ENCODE measurements at regions not wholly inside any gene's neighbourhood (a gene's known extent, or its start where the extent isn't known, plus 50 kb on each side); places are given as distances from the start of the nearest gene placed in this dataset.

GRCh38 chr11:32289701-32290100, 145.6 kb downstream of the WT1 start:
- Histone ChIP-seq H3K36me3 (no peaks in the 10 kb centered on the region), H3K27ac (no peak overlapping the region), H3K27me3 (no peaks in the 10 kb centered on the region), H3K4me1 (no peaks in the 10 kb centered on the region), H3K9me3 (no peaks in the 10 kb centered on the region), H3K4me3 (no peak overlapping the region)
- DNase-seq (ENCODE audit: extremely low spot score in 2 of 2): no peak
- TF ChIP-seq CTCF (IDR thresholded peaks at IDR 0.05) (no peak), POLR2AphosphoS5 (IDR thresholded peaks at IDR 0.05; ENCODE audit: insufficient read depth in 1 of 2, low read depth in 1 of 2) (no peak), POLR2A (IDR thresholded peaks at IDR 0.05) (no peak)
- intact Hi-C loops (cut with DNase I): no loop called here

GRCh38 chr11:32290783-32291182, 144.6 kb downstream of the WT1 start:
- no peaks in the 10 kb centered on the region for H3K4me1 ChIP-seq
- no peak overlapping the region for H3K4me3 ChIP-seq
- no peak for DNase-seq (ENCODE audit: extremely low spot score in 2 of 2)
- H3K9me3 ChIP-seq: no peaks in the 10 kb centered on the region
- H3K27ac ChIP-seq: no peak overlapping the region
- no peaks in the 10 kb centered on the region for H3K36me3 ChIP-seq
- TF ChIP-seq POLR2A (IDR thresholded peaks at IDR 0.05) (no peak), POLR2AphosphoS5 (IDR thresholded peaks at IDR 0.05; ENCODE audit: insufficient read depth in 1 of 2, low read depth in 1 of 2) (no peak), CTCF (IDR thresholded peaks at IDR 0.05) (no peak)
- intact Hi-C loops (cut with DNase I): no loop called here
- H3K27me3 ChIP-seq: no peaks in the 10 kb centered on the region

GRCh38 chr11:32297611-32298011, 137.7 kb downstream of the WT1 start:
- no peaks in the 10 kb centered on the region for H3K27me3 ChIP-seq
- intact Hi-C loops (cut with DNase I): no loop called here

GRCh38 chr11:32302826-32303225, 132.5 kb downstream of the WT1 start:
- Histone ChIP-seq H3K9me3 (no peaks in the 10 kb centered on the region), H3K36me3 (no peaks in the 10 kb centered on the region), H3K4me3 (no peak overlapping the region), H3K4me1 (no peaks in the 10 kb centered on the region), H3K27ac (no peak overlapping the region), H3K27me3 (no peaks in the 10 kb centered on the region)
- no peak for DNase-seq (ENCODE audit: extremely low spot score in 2 of 2)
- TF ChIP-seq POLR2A (IDR thresholded peaks at IDR 0.05) (no peak), CTCF (IDR thresholded peaks at IDR 0.05) (no peak), POLR2AphosphoS5 (IDR thresholded peaks at IDR 0.05; ENCODE audit: insufficient read depth in 1 of 2, low read depth in 1 of 2) (no peak)
- intact Hi-C loops (cut with DNase I): no loop called here

More at GRCh38 chr11:32297611-32298011, 137.7 kb downstream of the WT1 start:
- Histone ChIP-seq H3K27ac (no peak overlapping the region), H3K9me3 (no peaks in the 10 kb centered on the region), H3K4me3 (no peak overlapping the region), H3K36me3 (no peaks in the 10 kb centered on the region), H3K4me1 (no peaks in the 10 kb centered on the region)
- no peak for DNase-seq (ENCODE audit: extremely low spot score in 2 of 2)
- no peak for TF ChIP-seq POLR2AphosphoS5 (IDR thresholded peaks at IDR 0.05; ENCODE audit: insufficient read depth in 1 of 2, low read depth in 1 of 2)
- no peak for TF ChIP-seq CTCF (IDR thresholded peaks at IDR 0.05)
- no peak for TF ChIP-seq POLR2A (IDR thresholded peaks at IDR 0.05)

- Histone ChIP-seq H3K36me3 (no peaks in the 10 kb centered on the region), H3K9me3 (no peaks in the 10 kb centered on the region), H3K27me3 (no peaks in the 10 kb centered on the region), H3K4me1 (no peaks in the 10 kb centered on the region), H3K27ac (no peak overlapping the region), H3K4me3 (no peak overlapping the region)
- DNase-seq (ENCODE audit: extremely low spot score in 2 of 2): no peak
- TF ChIP-seq POLR2AphosphoS5 (IDR thresholded peaks at IDR 0.05; ENCODE audit: insufficient read depth in 1 of 2, low read depth in 1 of 2): no peak
- no peak for TF ChIP-seq POLR2A (IDR thresholded peaks at IDR 0.05)
- TF ChIP-seq CTCF (IDR thresholded peaks at IDR 0.05): no peak
- intact Hi-C loops (cut with DNase I): no loop called here
Measured at GRCh38 chr11:32304521-32304920, 130.8 kb downstream of the WT1 start.
